Neural progenitor cell (in vitro differentiated cells): ENCODE measurements at regions not wholly inside any gene's neighbourhood (a gene's known extent, or its start where the extent isn't known, plus 50 kb on each side); places are given as distances from the start of the nearest gene placed in this dataset.

Experiments
- EZH2 ChIP-seq: fragments of 200-600 bp; sonication (generic); IDR thresholded peaks from 2 replicates; pipeline ENCODE4 v1.6.1; 2017; ENCODE audit warnings: antibody characterized with exemption, mild to moderate bottlenecking, moderate library complexity
- EZH2phosphoT487 ChIP-seq: fragments of 200-600 bp; sonication (generic); IDR thresholded peaks from 2 replicates; pipeline ENCODE4 v1.6.1; 2017; ENCODE audit warnings: antibody characterized with exemption
- TF ChIP-seq, protein P1 (sequence below): fragments of 200-600 bp; sonication (generic); IDR thresholded peaks from 2 replicates; pipeline ENCODE4 v1.5.1; 2017; ENCODE audit warnings: antibody characterized with exemption, mild to moderate bottlenecking

DNA sequence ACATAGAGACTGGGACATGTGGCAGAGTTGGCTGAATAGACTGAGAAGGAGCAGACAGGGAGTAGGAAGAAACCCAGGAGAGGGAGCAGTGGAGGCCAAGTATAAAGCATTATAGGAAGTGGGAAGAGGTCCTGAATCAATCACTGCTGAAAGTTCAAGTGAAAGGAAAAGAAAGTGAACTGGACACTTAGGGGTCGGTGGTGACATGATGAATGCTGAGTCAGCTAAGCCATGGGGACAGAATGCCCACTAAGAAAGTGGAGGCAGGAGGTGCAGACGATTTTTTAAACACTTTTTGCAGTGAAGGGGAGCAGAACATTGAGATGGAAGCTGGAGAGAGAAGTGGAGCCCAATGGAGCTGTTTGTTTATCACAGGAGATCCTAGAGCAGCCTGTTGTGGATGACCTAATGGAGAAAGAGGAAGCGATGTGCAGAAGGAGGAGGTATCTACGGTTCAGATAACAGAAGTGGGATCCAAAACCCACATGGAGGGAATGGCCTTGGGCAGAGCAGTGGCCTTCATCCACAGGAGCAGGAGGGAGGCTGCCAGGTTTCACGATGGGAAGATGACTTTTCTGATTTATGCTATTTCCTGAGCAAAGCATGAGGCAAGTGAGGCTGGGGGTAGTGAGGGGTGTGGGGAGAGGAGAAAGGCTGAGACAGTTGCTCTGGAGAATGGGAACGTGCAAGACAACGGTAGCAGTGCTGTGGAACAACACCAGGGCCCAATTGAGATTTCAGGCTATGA lies 208.2 kb downstream of the RPLP1 start:
- TF ChIP-seq, protein P1, sequence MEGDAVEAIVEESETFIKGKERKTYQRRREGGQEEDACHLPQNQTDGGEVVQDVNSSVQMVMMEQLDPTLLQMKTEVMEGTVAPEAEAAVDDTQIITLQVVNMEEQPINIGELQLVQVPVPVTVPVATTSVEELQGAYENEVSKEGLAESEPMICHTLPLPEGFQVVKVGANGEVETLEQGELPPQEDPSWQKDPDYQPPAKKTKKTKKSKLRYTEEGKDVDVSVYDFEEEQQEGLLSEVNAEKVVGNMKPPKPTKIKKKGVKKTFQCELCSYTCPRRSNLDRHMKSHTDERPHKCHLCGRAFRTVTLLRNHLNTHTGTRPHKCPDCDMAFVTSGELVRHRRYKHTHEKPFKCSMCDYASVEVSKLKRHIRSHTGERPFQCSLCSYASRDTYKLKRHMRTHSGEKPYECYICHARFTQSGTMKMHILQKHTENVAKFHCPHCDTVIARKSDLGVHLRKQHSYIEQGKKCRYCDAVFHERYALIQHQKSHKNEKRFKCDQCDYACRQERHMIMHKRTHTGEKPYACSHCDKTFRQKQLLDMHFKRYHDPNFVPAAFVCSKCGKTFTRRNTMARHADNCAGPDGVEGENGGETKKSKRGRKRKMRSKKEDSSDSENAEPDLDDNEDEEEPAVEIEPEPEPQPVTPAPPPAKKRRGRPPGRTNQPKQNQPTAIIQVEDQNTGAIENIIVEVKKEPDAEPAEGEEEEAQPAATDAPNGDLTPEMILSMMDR, result no peak
- TF ChIP-seq EZH2, result no peak
- no peak for TF ChIP-seq EZH2phosphoT487
